ENCODE measurements at regions not wholly inside any gene's neighbourhood (a gene's known extent, or its start where the extent isn't known, plus 50 kb on each side); places are given as distances from the start of the nearest gene placed in this dataset.

GRCh38 chr22:40105755-40106154 is 72.0 kb upstream of the TNRC6B start:
- no peak overlapping the region for H3K9ac ChIP-seq (replicated peaks in 1 of 4; ENCODE audit: extremely low read depth in 1 of 4, low read depth in 3 of 4, low read length in 3 of 4)
- H3K4me1 ChIP-seq (replicated peaks in 1 of 4; ENCODE audit: control insufficient read depth in 3 of 4, insufficient read depth in 4 of 4, low read length in 3 of 4) = peaks cover 0 to 5% (median 1%) of the 10 kb centered on the region in 4 experiments; a peak in 2 of 7 replicates
- WGBS, 2 experiments (ENCODE audit: extremely low coverage in 1 of 2, insufficient coverage in 1 of 2, insufficient read length in 1 of 2, insufficient replicate concordance in 2 of 2, low coverage in 1 of 2, low lambda C conversion rate in 2 of 2, missing lambda C conversion rate in 1 of 2) = 84% methylated on average over 3 of the region's 3 CpGs; no CpG with 5 or more reads in 1 of the 2 experiments
- no peak for DNase-seq (ENCODE audit: low read depth in 1 of 2, low spot score in 2 of 2)
- H4K20me1 ChIP-seq (replicated peaks in 1 of 2; ENCODE audit: control insufficient read depth in 1 of 2, insufficient read depth in 2 of 2, low read length in 2 of 2) = peaks cover 3 to 4% of the 10 kb centered on the region in 2 experiments
- no peak overlapping the region for H3K27ac ChIP-seq (ENCODE audit: low read depth, low read length)
- no peak overlapping the region for H4K91ac ChIP-seq (replicated peaks; ENCODE audit: insufficient read length, low read length)
- H3K56ac ChIP-seq (replicated peaks; ENCODE audit: insufficient read length, low read depth, low read length) = no peak overlapping the region
- no peaks in the 10 kb centered on the region for H3K23me2 ChIP-seq (ENCODE audit: low read depth, low read length)
- no peaks in the 10 kb centered on the region for H3K9me3 ChIP-seq (ENCODE audit: insufficient read depth in 2 of 2, low read depth in 1 of 2, low read length in 1 of 2)
- H3K23ac ChIP-seq (ENCODE audit: insufficient read length) = no peak overlapping the region
- H4K8ac ChIP-seq (ENCODE audit: extremely low read depth, insufficient read depth, low read length) = no peak overlapping the region
- H3K36me3 ChIP-seq (ENCODE audit: control insufficient read depth in 2 of 4, insufficient read depth in 4 of 4, low read length in 3 of 4) = no peaks in the 10 kb centered on the region
- no peak overlapping the region for H3K4me3 ChIP-seq (ENCODE audit: extremely low read depth in 1 of 4, insufficient read depth in 2 of 4, low read depth in 3 of 4, low read length in 4 of 4)
- no peak overlapping the region for H4K5ac ChIP-seq (ENCODE audit: insufficient read length, low read depth, low read length)
- H3K79me2 ChIP-seq (ENCODE audit: control insufficient read depth in 1 of 2, insufficient read depth in 2 of 2, low read length in 2 of 2) = peaks cover 0 to 18% of the 10 kb centered on the region in 2 experiments; a peak in 1 of 4 replicates
- H2AFZ ChIP-seq (ENCODE audit: low read length) = no peak overlapping the region
- FAIRE-seq = no peak
- no peak overlapping the region for H2AK5ac ChIP-seq (ENCODE audit: low read depth, low read length)
- H2BK15ac ChIP-seq (ENCODE audit: low read length) = no peak overlapping the region
- 0 out of 2 replicates have a peak overlapping the region, but pooled peaks have one; percentile 69 for H2BK12ac ChIP-seq (ENCODE audit: low read depth, low read length)
- H2BK5ac ChIP-seq (ENCODE audit: low read depth, low read length) = no peak overlapping the region
- H3K27me3 ChIP-seq (replicated peaks in 1 of 4; ENCODE audit: control insufficient read depth in 3 of 4, extremely low read depth in 1 of 4, insufficient read depth in 3 of 4, low read length in 3 of 4) = no peaks in the 10 kb centered on the region; a peak in 1 of 7 replicates
- H3K4ac ChIP-seq (replicated peaks; ENCODE audit: insufficient read length, low read depth, low read length) = no peak overlapping the region
- no peak overlapping the region for H3K14ac ChIP-seq (ENCODE audit: insufficient read length)
- ChIA-PET CTCF (ENCODE audit: partially characterized antibody) (no interaction called here), POLR2A (ENCODE audit: partially characterized antibody) (no interaction called here)
- no peak overlapping the region for H3K18ac ChIP-seq (ENCODE audit: extremely low read depth, low read length)
- peaks cover 8% of the 10 kb centered on the region for H3K79me1 ChIP-seq (ENCODE audit: low read depth, low read length)
- no peak overlapping the region for H3K4me2 ChIP-seq (ENCODE audit: insufficient read depth in 1 of 2, low read depth in 2 of 2, low read length in 2 of 2)
- H2BK20ac ChIP-seq (ENCODE audit: low read length) = no peak overlapping the region
- H2BK120ac ChIP-seq (replicated peaks; ENCODE audit: low read depth, low read length) = no peak overlapping the region
- TF ChIP-seq CHD7 (IDR thresholded peaks at IDR 0.05; ENCODE audit: insufficient replicate concordance, low read length) = no peak
